Stomach (tissue), 8 donors: ENCODE measurements at regions not wholly inside any gene's neighbourhood (a gene's known extent, or its start where the extent isn't known, plus 50 kb on each side); places are given as distances from the start of the nearest gene placed in this dataset.
A peak's percentile ranks its signal among the peaks of the same experiment; 100 is the strongest.

Experiments
- DNase-seq, 2 donors: peaks; one replicate each; pipeline versions ENCODE4 v3.0.0 to v3.0.0-alpha.2; 2013 to 2019
- H3K27ac ChIP-seq, 5 donors: fragments of 200-600 bp in 4 of 5; sonication (generic) in 4 of 5; one replicate each; pipeline ENCODE4 v1.5.1; 2013 to 2019; ENCODE audit warnings: mild to moderate bottlenecking in 1 of 5, moderate library complexity in 1 of 5
- H3K27me3 ChIP-seq, 3 donors: fragments of 200-600 bp; sonication (generic); one replicate each; pipeline ENCODE4 v1.5.1; 2017 to 2019; ENCODE audit warnings: mixed run types in 1 of 3
- H3K36me3 ChIP-seq, 4 donors: fragments of 200-600 bp; sonication (generic); 1 replicate in 3 of 4; 2 replicates in 1 of 4; pipeline ENCODE4 v1.5.1; 2016 to 2019
- H3K4me1 ChIP-seq, 4 donors: fragments of 200-600 bp; sonication (generic); one replicate each; pipeline ENCODE4 v1.5.1; 2016 to 2019
- H3K4me3 ChIP-seq, 4 donors: fragments of 200-600 bp; sonication (generic) in 3 of 4; one replicate each; pipeline ENCODE4 v1.5.1; 2016 to 2019; ENCODE audit warnings: mild to moderate bottlenecking in 1 of 4
- H3K9me3 ChIP-seq, 4 donors: fragments of 200-600 bp; sonication (generic); one replicate each; pipeline ENCODE4 v1.5.1; 2016 to 2019
- CTCF ChIP-seq, 7 experiments: fragments of 450-650 bp in 4 of 7; fragments of 200-600 bp in 3 of 7; sonication (generic) in 3 of 7; IDR thresholded peaks; one replicate each; pipeline ENCODE4 v1.5.1; 2016 to 2019; ENCODE audit warnings: antibody characterized with exemption in 7 of 7, control low read depth in 2 of 7, mild to moderate bottlenecking in 1 of 7
- EP300 ChIP-seq: sonication (generic); formaldehyde crosslinking; IDR thresholded peaks from one replicate; pipeline ENCODE4 v1.6.1; 2017; ENCODE audit warnings: antibody characterized with exemption
- POLR2A ChIP-seq, 4 donors: fragments of 450-650 bp; IDR thresholded peaks; one replicate each; pipeline ENCODE4 v1.6.1; 2016; ENCODE audit warnings: antibody characterized with exemption in 4 of 4, control low read depth in 2 of 4, mild to moderate bottlenecking in 1 of 4, moderate library complexity in 1 of 4
- POLR2AphosphoS5 ChIP-seq, 3 donors: sonication (generic); formaldehyde crosslinking; IDR thresholded peaks; one replicate each; pipeline ENCODE4 v1.6.1; 2016; ENCODE audit warnings: antibody characterized with exemption in 3 of 3
- WGBS, 5 donors: extraction: QIAGEN DNeasy Blood & Tissue Kit in 3 of 5; methylation state at CpG; one replicate each; pipeline versions ENCODE4 v1.1.5 to v1.1.7; 2013 to 2018; 5-methylcytosine and 5-hydroxymethylcytosine counted together
- intact Hi-C: fragments of 100-400 bp; cut with DNase I; formaldehyde crosslinking; loops from one replicate; pipeline ENCODE4 v1.15.1; 2023; ENCODE audit warnings: low total_unique reads
- donor health status: healthy with polysubstance abuse.
- donor health status: Bipolar disorder and iron deficiency.
- donor health status: healthy.

- Histone ChIP-seq H3K4me3 (no peak overlapping the region), H3K36me3 (no peaks in the 10 kb centered on the region), H3K27me3 (no peaks in the 10 kb centered on the region), H3K9me3 (no peaks in the 10 kb centered on the region), H3K27ac (no peak overlapping the region), H3K4me1 (no peaks in the 10 kb centered on the region)
- no peak for TF ChIP-seq CTCF (IDR thresholded peaks at IDR 0.05)
- no peak for TF ChIP-seq POLR2A (IDR thresholded peaks at IDR 0.05)
- no peak for TF ChIP-seq EP300
- no peak for TF ChIP-seq POLR2AphosphoS5 (IDR thresholded peaks at IDR 0.05)
- DNase-seq, result no peak
- WGBS, 5 donors, result 30 to 56% (median 38%) methylated on average over 2 of the region's 2 CpGs
- intact Hi-C loops, result loop anchor here (10.0 kb wide), 1 partner anchor 62 kb away; no protein-coding TSS in a partner anchor
Observed at GRCh38 chr17:13756763-13757162, 155.0 kb upstream of the HS3ST3A1 start.

- Histone ChIP-seq H3K4me3 (no peak overlapping the region), H3K27ac (no peak overlapping the region), H3K9me3 (no peaks in the 10 kb centered on the region), H3K4me1 (no peaks in the 10 kb centered on the region), H3K27me3 (no peaks in the 10 kb centered on the region), H3K36me3 (no peaks in the 10 kb centered on the region)
- WGBS, 5 donors, result 55 to 82% (median 66%) methylated on average over 2 of the region's 2 CpGs
- intact Hi-C loops, result loop anchor here (10.0 kb wide), 1 partner anchor 63 kb away; no protein-coding TSS in a partner anchor
- TF ChIP-seq EP300, result no peak
- no peak for TF ChIP-seq POLR2A (IDR thresholded peaks at IDR 0.05)
- no peak for TF ChIP-seq CTCF (IDR thresholded peaks at IDR 0.05)
- no peak for DNase-seq
Observed at GRCh38 chr17:13757871-13758270, 156.1 kb upstream of the HS3ST3A1 start.

- Histone ChIP-seq H3K27me3 (peaks cover 0 to 7% (median 0%) of the 10 kb centered on the region in 3 donors), H3K9me3 (no peaks in the 10 kb centered on the region), H3K36me3 (no peaks in the 10 kb centered on the region), H3K4me3 (no peak overlapping the region), H3K4me1 (no peaks in the 10 kb centered on the region), H3K27ac (no peak overlapping the region)
- no peak for TF ChIP-seq CTCF (IDR thresholded peaks at IDR 0.05)
- no peak for TF ChIP-seq EP300
- no peak for TF ChIP-seq POLR2AphosphoS5 (IDR thresholded peaks at IDR 0.05)
- TF ChIP-seq POLR2A (IDR thresholded peaks at IDR 0.05), result no peak
- intact Hi-C loops, result loop anchor here (10.0 kb wide), 1 partner anchor 65 kb away; no protein-coding TSS in a partner anchor
- WGBS, 5 donors, result 44 to 70% (median 58%) methylated on average over 6 of the region's 6 CpGs
- DNase-seq, result no peak
Observed at GRCh38 chr17:13759518-13760335, 158.0 kb upstream of the HS3ST3A1 start.

GRCh38 chr17:13761038-13761603 lies 159.4 kb upstream of the HS3ST3A1 start:
- H3K9me3 ChIP-seq, result no peaks in the 10 kb centered on the region
- no peaks in the 10 kb centered on the region for H3K4me1 ChIP-seq
- no peak overlapping the region for H3K4me3 ChIP-seq
- peaks cover 0 to 7% (median 0%) of the 10 kb centered on the region in 3 donors for H3K27me3 ChIP-seq
- no peak overlapping the region for H3K27ac ChIP-seq
- intact Hi-C loops, result no loop called here
- no peak for TF ChIP-seq CTCF (IDR thresholded peaks at IDR 0.05)
- TF ChIP-seq EP300, result no peak
- TF ChIP-seq POLR2AphosphoS5 (IDR thresholded peaks at IDR 0.05), result no peak
- no peak for TF ChIP-seq POLR2A (IDR thresholded peaks at IDR 0.05)
- 75 to 86% (median 83%) methylated on average over 2 of the region's 2 CpGs for WGBS, 5 donors
- H3K36me3 ChIP-seq, result no peaks in the 10 kb centered on the region
- DNase-seq, result peak in 1 of 2 donors; percentile 13
